OCI-LY3 (cell line): ENCODE measurements at regions not wholly inside any gene's neighbourhood (a gene's known extent, or its start where the extent isn't known, plus 50 kb on each side); places are given as distances from the start of the nearest gene placed in this dataset.

Experiments used
- H2AFZ ChIP-seq: fragments of 200-600, 300-600 bp; shearing (Covaris generic); 2 replicates; pipeline ENCODE4 v1.6.0; 2014; ENCODE audit warnings: antibody characterized with exemption, low read depth, low read length
- H3K27ac ChIP-seq: fragments of 200-600, 300-600 bp; sonication (generic); 2 replicates; pipeline ENCODE4 v1.5.1; 2014; ENCODE audit warnings: mild to moderate bottlenecking, low read length, moderate library complexity, mixed read lengths
- H3K27me3 ChIP-seq: fragments of 200-600, 300-600 bp; sonication (generic); 2 replicates; pipeline ENCODE4 v1.6.1; 2014; ENCODE audit warnings: low read depth, low read length, mixed read lengths
- H3K36me3 ChIP-seq: fragments of 200-600, 300-600 bp; sonication (generic); replicated peaks from 2 replicates; pipeline ENCODE3; 2014; ENCODE audit warnings: low read depth, low read length, mixed read lengths
- H3K4me1 ChIP-seq: fragments of 300-600, 200-600 bp; sonication (generic); 2 replicates; pipeline ENCODE4 v1.6.1; 2014; ENCODE audit warnings: low read length, mixed read lengths
- H3K4me2 ChIP-seq: fragments of 200-600, 300-600 bp; sonication (generic); 2 replicates; pipeline ENCODE4 v1.6.1; 2014; ENCODE audit warnings: low read length, mixed read lengths
- H3K4me3 ChIP-seq: fragments of 300-600, 200-600 bp; sonication (generic); 2 replicates; pipeline ENCODE4 v1.5.1; 2014; ENCODE audit warnings: antibody characterized with exemption, mild to moderate bottlenecking, low read length, moderate library complexity
- H3K79me2 ChIP-seq: fragments of 300-600, 200-600 bp; shearing (Covaris generic); 2 replicates; pipeline ENCODE4 v1.6.1; 2014; ENCODE audit warnings: mild to moderate bottlenecking, low read length, mixed read lengths
- H3K9ac ChIP-seq: fragments of 300-600, 200-600 bp; shearing (Covaris generic); 2 replicates; pipeline ENCODE4 v1.6.0; 2014; ENCODE audit warnings: mild to moderate bottlenecking, low read length, moderate library complexity
- H3K9me3 ChIP-seq: fragments of 200-600, 300-600 bp; shearing (Covaris generic); 2 replicates; pipeline ENCODE4 v1.6.1; 2014; ENCODE audit warnings: low read length, mixed read lengths; ENCODE audit not compliant: insufficient read depth
- H4K20me1 ChIP-seq: fragments of 200-600, 300-600 bp; sonication (generic); 2 replicates; pipeline ENCODE4 v1.6.1; 2016; ENCODE audit warnings: low read length, mixed read lengths; ENCODE audit not compliant: insufficient read depth
- EZH2phosphoT487 ChIP-seq: fragments of 200-600 bp; shearing (Covaris generic); IDR thresholded peaks from 2 replicates; pipeline ENCODE4 v1.6.1; 2018; ENCODE audit warnings: antibody characterized with exemption, mixed run types, low read depth
- TF ChIP-seq, protein P1 (sequence below): fragments of 200-600, 300-600 bp; sonication (generic); IDR thresholded peaks from 2 replicates; pipeline ENCODE4 v1.5.1; 2014; ENCODE audit warnings: antibody characterized with exemption, low read length, low read depth

GRCh38 chr4:13984991-13985800 is 357.7 kb upstream of the BOD1L1 start:
- no peak overlapping the region for H2AFZ ChIP-seq
- H4K20me1 ChIP-seq: no peaks in the 10 kb centered on the region
- H3K36me3 ChIP-seq: no peaks in the 10 kb centered on the region
- H3K4me3 ChIP-seq: no peak overlapping the region
- no peak overlapping the region for H3K4me2 ChIP-seq
- H3K27ac ChIP-seq: no peak overlapping the region
- TF ChIP-seq, protein P1, sequence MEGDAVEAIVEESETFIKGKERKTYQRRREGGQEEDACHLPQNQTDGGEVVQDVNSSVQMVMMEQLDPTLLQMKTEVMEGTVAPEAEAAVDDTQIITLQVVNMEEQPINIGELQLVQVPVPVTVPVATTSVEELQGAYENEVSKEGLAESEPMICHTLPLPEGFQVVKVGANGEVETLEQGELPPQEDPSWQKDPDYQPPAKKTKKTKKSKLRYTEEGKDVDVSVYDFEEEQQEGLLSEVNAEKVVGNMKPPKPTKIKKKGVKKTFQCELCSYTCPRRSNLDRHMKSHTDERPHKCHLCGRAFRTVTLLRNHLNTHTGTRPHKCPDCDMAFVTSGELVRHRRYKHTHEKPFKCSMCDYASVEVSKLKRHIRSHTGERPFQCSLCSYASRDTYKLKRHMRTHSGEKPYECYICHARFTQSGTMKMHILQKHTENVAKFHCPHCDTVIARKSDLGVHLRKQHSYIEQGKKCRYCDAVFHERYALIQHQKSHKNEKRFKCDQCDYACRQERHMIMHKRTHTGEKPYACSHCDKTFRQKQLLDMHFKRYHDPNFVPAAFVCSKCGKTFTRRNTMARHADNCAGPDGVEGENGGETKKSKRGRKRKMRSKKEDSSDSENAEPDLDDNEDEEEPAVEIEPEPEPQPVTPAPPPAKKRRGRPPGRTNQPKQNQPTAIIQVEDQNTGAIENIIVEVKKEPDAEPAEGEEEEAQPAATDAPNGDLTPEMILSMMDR: no peak
- TF ChIP-seq EZH2phosphoT487: no peak
- H3K4me1 ChIP-seq: peaks cover 3% of the 10 kb centered on the region
- H3K27me3 ChIP-seq: no peaks in the 10 kb centered on the region
- H3K79me2 ChIP-seq: no peaks in the 10 kb centered on the region
- no peaks in the 10 kb centered on the region for H3K9me3 ChIP-seq
- no peak overlapping the region for H3K9ac ChIP-seq

- no peak overlapping the region for H3K4me3 ChIP-seq
- H3K9me3 ChIP-seq: no peaks in the 10 kb centered on the region
- no peak overlapping the region for H3K9ac ChIP-seq
- TF ChIP-seq EZH2phosphoT487: no peak
- TF ChIP-seq, protein P1: no peak
- peaks cover 3% of the 10 kb centered on the region for H3K4me1 ChIP-seq
- no peak overlapping the region for H2AFZ ChIP-seq
- H4K20me1 ChIP-seq: no peaks in the 10 kb centered on the region
- no peak overlapping the region for H3K27ac ChIP-seq
- no peaks in the 10 kb centered on the region for H3K27me3 ChIP-seq
- H3K36me3 ChIP-seq: no peaks in the 10 kb centered on the region
- no peak overlapping the region for H3K4me2 ChIP-seq
- H3K79me2 ChIP-seq: no peaks in the 10 kb centered on the region
Observed at GRCh38 chr4:13985837-13986236, 358.3 kb upstream of the BOD1L1 start.

- Histone ChIP-seq H3K79me2 (no peaks in the 10 kb centered on the region), H3K9me3 (no peaks in the 10 kb centered on the region), H4K20me1 (no peaks in the 10 kb centered on the region), H3K36me3 (no peaks in the 10 kb centered on the region), H3K9ac (no peak overlapping the region), H2AFZ (no peak overlapping the region), H3K4me3 (no peak overlapping the region), H3K27ac (no peak overlapping the region), H3K27me3 (no peaks in the 10 kb centered on the region), H3K4me1 (peaks cover 7% of the 10 kb centered on the region), H3K4me2 (no peak overlapping the region)
- TF ChIP-seq, protein P1: no peak
- TF ChIP-seq EZH2phosphoT487: no peak
Observed at GRCh38 chr4:13986548-13986947, 359.0 kb upstream of the BOD1L1 start.

- Histone ChIP-seq H4K20me1 (no peaks in the 10 kb centered on the region), H2AFZ (no peak overlapping the region), H3K79me2 (no peaks in the 10 kb centered on the region), H3K9ac (no peak overlapping the region), H3K4me2 (no peak overlapping the region), H3K36me3 (no peaks in the 10 kb centered on the region), H3K27ac (no peak overlapping the region), H3K9me3 (no peaks in the 10 kb centered on the region), H3K4me3 (no peak overlapping the region), H3K27me3 (no peaks in the 10 kb centered on the region), H3K4me1 (peaks cover 5% of the 10 kb centered on the region)
- TF ChIP-seq EZH2phosphoT487: no peak
- TF ChIP-seq, protein P1: no peak
Observed at GRCh38 chr4:13988353-13989305, 361.1 kb upstream of the BOD1L1 start.
